ENCODE measurements at regions not wholly inside any gene's neighbourhood (a gene's known extent, or its start where the extent isn't known, plus 50 kb on each side); places are given as distances from the start of the nearest gene placed in this dataset.

DNA sequence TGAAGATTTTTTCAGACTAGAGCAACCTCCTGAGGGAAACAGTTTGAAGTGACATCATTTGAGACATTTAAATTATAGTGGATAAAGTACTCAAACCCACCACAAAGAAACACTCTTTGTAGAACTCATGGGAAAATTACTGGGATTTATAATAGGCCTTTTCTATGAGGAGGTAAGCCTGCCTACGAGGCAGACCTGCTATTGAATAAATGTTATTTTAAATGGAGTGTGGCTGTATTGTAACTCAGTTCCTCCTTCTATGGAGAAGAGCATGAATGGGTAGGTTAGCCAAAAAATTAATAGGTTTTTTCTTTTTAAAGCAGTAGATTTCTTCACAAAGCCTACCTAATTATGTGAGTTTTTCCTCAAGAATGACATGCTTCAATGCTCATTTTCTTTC is 63.7 kb upstream of the PLEKHA5 start:
- H3K4me3 ChIP-seq: no peak overlapping the region
- 42% methylated on average over 1 of the region's 1 CpG for WGBS (ENCODE audit: missing lambda C conversion rate)
- FAIRE-seq (no peak), ATAC-seq (no peak), DNase-seq (ENCODE audit: low read depth in 1 of 2, low spot score in 1 of 2) (no peak)
- H3K4me2 ChIP-seq: no peak overlapping the region
- CTCF ChIA-PET: no interaction called here
- no peak overlapping the region for H3K27ac ChIP-seq
- TF ChIP-seq EHF (CRISPR knock-in tag; IDR thresholded peaks at IDR 0.05): no peak
- TF ChIP-seq HDAC2 (IDR thresholded peaks at IDR 0.05): no peak
- no peak for TF ChIP-seq RNF2 (IDR thresholded peaks at IDR 0.05; ENCODE audit: borderline replicate concordance, low read depth)
- no peak for TF ChIP-seq SREBF2 (IDR thresholded peaks at IDR 0.05)
- no peak for TF ChIP-seq TP53 (CRISPR knock-in tag; IDR thresholded peaks at IDR 0.05)
- no peak for TF ChIP-seq BHLHE40 (IDR thresholded peaks at IDR 0.05; ENCODE audit: low read depth, low read length)
- TF ChIP-seq, protein P1, sequence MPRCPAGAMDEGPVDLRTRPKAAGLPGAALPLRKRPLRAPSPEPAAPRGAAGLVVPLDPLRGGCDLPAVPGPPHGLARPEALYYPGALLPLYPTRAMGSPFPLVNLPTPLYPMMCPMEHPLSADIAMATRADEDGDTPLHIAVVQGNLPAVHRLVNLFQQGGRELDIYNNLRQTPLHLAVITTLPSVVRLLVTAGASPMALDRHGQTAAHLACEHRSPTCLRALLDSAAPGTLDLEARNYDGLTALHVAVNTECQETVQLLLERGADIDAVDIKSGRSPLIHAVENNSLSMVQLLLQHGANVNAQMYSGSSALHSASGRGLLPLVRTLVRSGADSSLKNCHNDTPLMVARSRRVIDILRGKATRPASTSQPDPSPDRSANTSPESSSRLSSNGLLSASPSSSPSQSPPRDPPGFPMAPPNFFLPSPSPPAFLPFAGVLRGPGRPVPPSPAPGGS (IDR thresholded peaks at IDR 0.05): no peak
- TF ChIP-seq, protein P2, sequence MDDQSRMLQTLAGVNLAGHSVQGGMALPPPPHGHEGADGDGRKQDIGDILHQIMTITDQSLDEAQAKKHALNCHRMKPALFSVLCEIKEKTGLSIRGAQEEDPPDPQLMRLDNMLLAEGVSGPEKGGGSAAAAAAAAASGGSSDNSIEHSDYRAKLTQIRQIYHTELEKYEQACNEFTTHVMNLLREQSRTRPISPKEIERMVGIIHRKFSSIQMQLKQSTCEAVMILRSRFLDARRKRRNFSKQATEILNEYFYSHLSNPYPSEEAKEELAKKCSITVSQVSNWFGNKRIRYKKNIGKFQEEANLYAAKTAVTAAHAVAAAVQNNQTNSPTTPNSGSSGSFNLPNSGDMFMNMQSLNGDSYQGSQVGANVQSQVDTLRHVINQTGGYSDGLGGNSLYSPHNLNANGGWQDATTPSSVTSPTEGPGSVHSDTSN (IDR thresholded peaks at IDR 0.05): no peak
- no peak for TF ChIP-seq KDM5A (IDR thresholded peaks at IDR 0.05)
- TF ChIP-seq PHF8 (IDR thresholded peaks at IDR 0.05; ENCODE audit: borderline replicate concordance, low read depth): no peak
- no peak for TF ChIP-seq NPAS2 (CRISPR knock-in tag; IDR thresholded peaks at IDR 0.05; ENCODE audit: borderline replicate concordance)
- TF ChIP-seq JUN (IDR thresholded peaks at IDR 0.05): no peak
- no peak for TF ChIP-seq RARB (CRISPR knock-in tag; IDR thresholded peaks at IDR 0.05)
- TF ChIP-seq HOXB13 (CRISPR knock-in tag; IDR thresholded peaks at IDR 0.05; ENCODE audit: low read depth): no peak
- no peak for TF ChIP-seq HOXB5 (CRISPR knock-in tag; IDR thresholded peaks at IDR 0.05)
- TF ChIP-seq, protein P3, sequence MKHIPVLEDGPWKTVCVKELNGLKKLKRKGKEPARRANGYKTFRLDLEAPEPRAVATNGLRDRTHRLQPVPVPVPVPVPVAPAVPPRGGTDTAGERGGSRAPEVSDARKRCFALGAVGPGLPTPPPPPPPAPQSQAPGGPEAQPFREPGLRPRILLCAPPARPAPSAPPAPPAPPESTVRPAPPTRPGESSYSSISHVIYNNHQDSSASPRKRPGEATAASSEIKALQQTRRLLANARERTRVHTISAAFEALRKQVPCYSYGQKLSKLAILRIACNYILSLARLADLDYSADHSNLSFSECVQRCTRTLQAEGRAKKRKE (CRISPR knock-in tag; IDR thresholded peaks at IDR 0.05; ENCODE audit: low read depth): no peak
- no peak for TF ChIP-seq FOSB (CRISPR knock-in tag; IDR thresholded peaks at IDR 0.05)
- H3K9me3 ChIP-seq: no peaks in the 10 kb centered on the region
- POLR2A ChIA-PET: no interaction called here
- H3K4me1 ChIP-seq: no peaks in the 10 kb centered on the region

DNA sequence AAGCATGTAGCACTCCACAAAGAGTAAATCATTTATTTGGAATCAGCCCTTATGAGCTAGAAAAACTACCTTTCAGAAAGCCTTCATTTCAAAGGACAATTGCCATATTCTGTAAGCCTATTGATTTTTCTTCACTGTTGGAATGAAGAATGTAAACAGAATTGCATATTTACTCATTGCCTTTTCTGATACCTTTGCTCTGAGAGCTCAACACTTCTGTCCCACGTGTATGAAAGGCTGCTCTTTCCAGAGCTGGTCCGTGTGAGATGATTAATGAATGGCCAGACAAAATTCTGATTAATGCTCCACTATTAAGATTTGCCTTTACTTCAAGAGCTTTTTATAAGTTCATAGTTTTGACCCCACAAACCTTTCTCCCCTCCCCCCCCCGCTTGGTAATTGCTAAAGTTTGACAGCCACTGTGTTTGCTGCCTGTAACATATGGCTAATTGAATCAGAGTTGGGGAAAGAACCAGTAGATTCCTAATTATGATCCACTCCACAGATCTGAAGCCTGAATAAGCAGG is 63.0 kb upstream of the PLEKHA5 start:
- CTCF ChIA-PET: no interaction called here
- TF ChIP-seq EHMT2 (IDR thresholded peaks at IDR 0.05; ENCODE audit: low read depth): no peak
- TF ChIP-seq CBX2 (IDR thresholded peaks at IDR 0.05; ENCODE audit: borderline replicate concordance, low read depth): no peak
- TF ChIP-seq, protein P4, sequence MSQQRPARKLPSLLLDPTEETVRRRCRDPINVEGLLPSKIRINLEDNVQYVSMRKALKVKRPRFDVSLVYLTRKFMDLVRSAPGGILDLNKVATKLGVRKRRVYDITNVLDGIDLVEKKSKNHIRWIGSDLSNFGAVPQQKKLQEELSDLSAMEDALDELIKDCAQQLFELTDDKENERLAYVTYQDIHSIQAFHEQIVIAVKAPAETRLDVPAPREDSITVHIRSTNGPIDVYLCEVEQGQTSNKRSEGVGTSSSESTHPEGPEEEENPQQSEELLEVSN (IDR thresholded peaks at IDR 0.05; ENCODE audit: borderline replicate concordance, low read depth): no peak
- Histone ChIP-seq H3K4me3 (no peak overlapping the region), H3K9me3 (no peaks in the 10 kb centered on the region), H3K4me2 (no peak overlapping the region), H3K27ac (no peak overlapping the region), H3K4me1 (no peaks in the 10 kb centered on the region)
- no peak for DNase-seq (ENCODE audit: low read depth in 1 of 2, low spot score in 1 of 2)
- POLR2A ChIA-PET: no interaction called here
- ATAC-seq: no peak
- FAIRE-seq: no peak
- 8% methylated on average over 3 of the region's 3 CpGs for WGBS (ENCODE audit: missing lambda C conversion rate)

DNA sequence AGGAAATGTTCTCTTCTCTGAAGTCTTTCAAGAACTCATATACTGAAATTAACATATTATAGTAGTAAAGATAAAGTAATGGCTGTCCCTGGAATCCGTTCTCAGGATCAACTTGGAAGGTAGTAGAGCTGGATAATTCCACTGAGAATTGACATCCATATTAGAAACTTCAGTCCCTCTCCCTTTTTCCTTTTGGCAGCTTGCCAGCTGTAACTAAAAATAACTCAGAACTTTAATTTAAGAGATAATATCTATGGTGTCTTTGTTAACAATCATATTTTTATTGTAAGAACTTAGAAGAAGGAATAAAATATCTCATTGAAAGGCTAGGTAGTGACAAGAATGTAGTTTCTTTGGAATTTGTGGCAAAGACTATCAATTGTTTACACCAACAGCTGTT is 61.4 kb upstream of the PLEKHA5 start:
- CTCF ChIA-PET: no interaction called here
- Histone ChIP-seq H3K4me2 (no peak overlapping the region), H3K9me3 (no peaks in the 10 kb centered on the region), H3K27ac (no peak overlapping the region), H3K4me3 (no peak overlapping the region), H3K4me1 (no peaks in the 10 kb centered on the region)
- DNase-seq (ENCODE audit: low read depth in 1 of 2, low spot score in 1 of 2) (no peak), FAIRE-seq (no peak), ATAC-seq (no peak)
- 44% methylated on average over 1 of the region's 1 CpG for WGBS (ENCODE audit: missing lambda C conversion rate)
- POLR2A ChIA-PET: no interaction called here
- TF ChIP-seq, protein P5, sequence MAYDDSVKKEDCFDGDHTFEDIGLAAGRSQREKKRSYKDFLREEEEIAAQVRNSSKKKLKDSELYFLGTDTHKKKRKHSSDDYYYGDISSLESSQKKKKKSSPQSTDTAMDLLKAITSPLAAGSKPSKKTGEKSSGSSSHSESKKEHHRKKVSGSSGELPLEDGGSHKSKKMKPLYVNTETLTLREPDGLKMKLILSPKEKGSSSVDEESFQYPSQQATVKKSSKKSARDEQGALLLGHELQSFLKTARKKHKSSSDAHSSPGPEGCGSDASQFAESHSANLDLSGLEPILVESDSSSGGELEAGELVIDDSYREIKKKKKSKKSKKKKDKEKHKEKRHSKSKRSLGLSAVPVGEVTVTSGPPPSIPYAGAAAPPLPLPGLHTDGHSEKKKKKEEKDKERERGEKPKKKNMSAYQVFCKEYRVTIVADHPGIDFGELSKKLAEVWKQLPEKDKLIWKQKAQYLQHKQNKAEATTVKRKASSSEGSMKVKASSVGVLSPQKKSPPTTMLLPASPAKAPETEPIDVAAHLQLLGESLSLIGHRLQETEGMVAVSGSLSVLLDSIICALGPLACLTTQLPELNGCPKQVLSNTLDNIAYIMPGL (CRISPR knock-in tag; IDR thresholded peaks at IDR 0.05; ENCODE audit: borderline replicate concordance): no peak
- TF ChIP-seq CEBPB (IDR thresholded peaks at IDR 0.05) (no peak), POLR2AphosphoS2 (conservative IDR thresholded peaks at IDR 0.05; ENCODE audit: low read length) (no peak), RNF2 (IDR thresholded peaks at IDR 0.05; ENCODE audit: borderline replicate concordance, low read depth) (no peak), POLR2A (IDR thresholded peaks at IDR 0.05; ENCODE audit: low read length) (no peak)
- TF ChIP-seq, protein P6, sequence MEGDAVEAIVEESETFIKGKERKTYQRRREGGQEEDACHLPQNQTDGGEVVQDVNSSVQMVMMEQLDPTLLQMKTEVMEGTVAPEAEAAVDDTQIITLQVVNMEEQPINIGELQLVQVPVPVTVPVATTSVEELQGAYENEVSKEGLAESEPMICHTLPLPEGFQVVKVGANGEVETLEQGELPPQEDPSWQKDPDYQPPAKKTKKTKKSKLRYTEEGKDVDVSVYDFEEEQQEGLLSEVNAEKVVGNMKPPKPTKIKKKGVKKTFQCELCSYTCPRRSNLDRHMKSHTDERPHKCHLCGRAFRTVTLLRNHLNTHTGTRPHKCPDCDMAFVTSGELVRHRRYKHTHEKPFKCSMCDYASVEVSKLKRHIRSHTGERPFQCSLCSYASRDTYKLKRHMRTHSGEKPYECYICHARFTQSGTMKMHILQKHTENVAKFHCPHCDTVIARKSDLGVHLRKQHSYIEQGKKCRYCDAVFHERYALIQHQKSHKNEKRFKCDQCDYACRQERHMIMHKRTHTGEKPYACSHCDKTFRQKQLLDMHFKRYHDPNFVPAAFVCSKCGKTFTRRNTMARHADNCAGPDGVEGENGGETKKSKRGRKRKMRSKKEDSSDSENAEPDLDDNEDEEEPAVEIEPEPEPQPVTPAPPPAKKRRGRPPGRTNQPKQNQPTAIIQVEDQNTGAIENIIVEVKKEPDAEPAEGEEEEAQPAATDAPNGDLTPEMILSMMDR (IDR thresholded peaks at IDR 0.05): no peak

All from A549 (cell line).